Heart left ventricle (tissue), 13 donors: ENCODE measurements at regions not wholly inside any gene's neighbourhood (a gene's known extent, or its start where the extent isn't known, plus 50 kb on each side); places are given as distances from the start of the nearest gene placed in this dataset.

Source experiments
- CTCF ChIP-seq, 12 donors: fragments of 200-600 bp; sonication (generic) in 4 of 12; IDR thresholded peaks; one replicate each; pipeline versions ENCODE4 v1.5.0 to v1.8.0; 2018 to 2022; ENCODE audit warnings: antibody characterized with exemption in 12 of 12, mild to moderate bottlenecking in 5 of 12
- POLR2A ChIP-seq, 2 donors: fragments of 450-650 bp; IDR thresholded peaks; one replicate each; pipeline ENCODE4 v1.6.1; 2017; ENCODE audit warnings: antibody characterized with exemption in 2 of 2, mild to moderate bottlenecking in 2 of 2, moderate library complexity in 2 of 2
- donor health status: ischemic (EF 13 %, LVEDD 7.1; RV severe dilation, severe dysfunction).
- donor health status: DM: no; HTN: yes; CAD: no.
- donor health status: DM: no; HTN: no; CAD: no.
- donor health status: ischemic (EF 25% LVEDD 6.9; RV normal size, moderate dysfunction).
- donor health status: ischemic (EF 25% LVEDD 5.7; RV mildly dilated, moderate dysfunction).
- donor health status: ischemic (EF 35%, LVEDD 5.7; RV mildly dilated, moderate dysfunction).
- donor health status: nonischemic (EF 11% LVEDD 7.7; RV severe dilation, severe dysfunction).
- donor health status: DM: yes; HTN: yes; CAD: no.
- donor health status: PGD.
- donor health status: ischemic (EF 29% LVEDD 5.4; RV normal size, mild dysfunction).
- donor health status: nonischemic (EF 23%, LVEDD 6.1; RV moderate dilation, normal function).

GRCh38 chr6:145082359-145082758, 653.0 kb downstream of the EPM2A start:
- TF ChIP-seq CTCF (IDR thresholded peaks at IDR 0.05) (no peak), POLR2A (IDR thresholded peaks at IDR 0.05) (no peak)
